A673 (cell line): ENCODE measurements at regions not wholly inside any gene's neighbourhood (a gene's known extent, or its start where the extent isn't known, plus 50 kb on each side); places are given as distances from the start of the nearest gene placed in this dataset.

Experiments
- BruUV-seq: library from RNA; stranded (reverse); fragments of 400-500 nt; replicated peaks from 2 replicates; lab custom pipeline; 2021; lab: Mats Ljungman, UMichigan
- CTCF ChIA-PET: fragments of 300-600 bp; sonication (Branson Sonifier 250); formaldehyde crosslinking; loops from one replicate; lab custom pipeline; 2022; ENCODE audit warnings: antibody characterized with exemption; lab: Charles Lee
- POLR2A ChIA-PET: fragments of 300-600 bp; sonication (Branson Sonifier 250); formaldehyde crosslinking; loops from one replicate; lab custom pipeline; 2022; ENCODE audit warnings: antibody characterized with exemption; ENCODE audit not compliant: low non-redundant PET; lab: Charles Lee
- DNase-seq: peaks from one replicate; pipeline ENCODE4 v3.0.0-alpha.2; 2015; ENCODE audit warnings: low spot score
- H3K27ac ChIP-seq: fragments of 200-600 bp; sonication (generic); 2 replicates; pipeline ENCODE4 v1.5.1; 2016; ENCODE audit warnings: mixed run types, low read depth, mild to moderate bottlenecking, mixed read lengths, antibody characterized with exemption, low read length; ENCODE audit not compliant: poor library complexity, severe bottlenecking
- H3K27me3 ChIP-seq: fragments of 200-600 bp; sonication (generic); replicated peaks from 2 replicates; pipeline ENCODE4 v1.6.1; 2017; ENCODE audit warnings: mixed run types, low read depth, mild to moderate bottlenecking, mixed read lengths, antibody characterized with exemption, low read length; ENCODE audit not compliant: insufficient read depth, poor library complexity
- H3K36me3 ChIP-seq: fragments of 200-600 bp; sonication (generic); 2 replicates; pipeline ENCODE4 v1.6.1; 2016; ENCODE audit warnings: mixed run types, mild to moderate bottlenecking, mixed read lengths, antibody characterized with exemption, low read length; ENCODE audit not compliant: insufficient read depth, poor library complexity, severe bottlenecking
- H3K4me1 ChIP-seq: fragments of 200-600 bp; sonication (generic); 2 replicates; pipeline ENCODE4 v1.6.1; 2017; ENCODE audit warnings: mixed run types, mild to moderate bottlenecking, mixed read lengths, antibody characterized with exemption, low read length; ENCODE audit not compliant: insufficient read depth, poor library complexity, severe bottlenecking
- H3K4me3 ChIP-seq: fragments of 200-600 bp; sonication (generic); 2 replicates; pipeline ENCODE4 v1.5.1; 2016; ENCODE audit warnings: low read depth, mixed run types, mild to moderate bottlenecking, mixed read lengths, low read length; ENCODE audit not compliant: poor library complexity, severe bottlenecking
- H3K9me3 ChIP-seq: fragments of 200-600 bp; sonication (generic); 2 replicates; pipeline ENCODE4 v1.6.1; 2016; ENCODE audit warnings: mixed run types, low read depth, mild to moderate bottlenecking, mixed read lengths, antibody characterized with exemption, low read length; ENCODE audit not compliant: poor library complexity, severe bottlenecking
- EZH2 ChIP-seq: fragments of 200-600 bp; sonication (generic); IDR thresholded peaks from 2 replicates; pipeline ENCODE4 v1.6.1; 2017; ENCODE audit warnings: borderline replicate concordance, low read depth, mild to moderate bottlenecking, mixed read lengths, antibody characterized with exemption, low read length; ENCODE audit not compliant: poor library complexity, severe bottlenecking
- intact Hi-C: fragments of 100-400 bp; cut with micrococcal nuclease; formaldehyde crosslinking; loops from one replicate; pipeline ENCODE4 v1.10.0; 2022; ENCODE audit not compliant: unreplicated experiment
- TF ChIP-seq, protein P1 (sequence below): fragments of 300-800, 200-600 bp; sonication (generic); conservative IDR thresholded peaks from 2 replicates; pipeline ENCODE4 v1.5.1; 2017; ENCODE audit warnings: low read depth, mild to moderate bottlenecking, antibody characterized with exemption, low read length, moderate library complexity, mixed read lengths

DNA sequence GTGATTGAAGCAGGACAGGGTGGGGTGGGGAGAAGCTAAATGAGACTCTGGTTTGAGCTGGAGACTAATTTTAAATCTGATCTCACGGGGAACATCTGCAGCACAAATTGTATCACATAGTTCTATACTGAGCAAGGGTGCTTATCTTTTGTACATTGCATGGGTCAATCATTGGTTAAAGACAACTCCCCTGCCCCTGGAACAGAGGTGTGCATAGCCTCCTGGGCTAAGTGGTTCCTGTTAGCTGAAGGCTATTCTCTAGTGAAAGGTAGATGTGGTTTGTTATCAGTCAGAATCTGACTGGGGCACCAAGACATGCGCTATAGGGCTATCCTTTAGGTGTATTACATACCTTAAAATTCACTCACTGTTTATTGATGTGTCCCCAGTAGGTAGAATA is 103.9 kb upstream of the KITLG start:
- TF ChIP-seq EZH2: no peak
- TF ChIP-seq, protein P1, sequence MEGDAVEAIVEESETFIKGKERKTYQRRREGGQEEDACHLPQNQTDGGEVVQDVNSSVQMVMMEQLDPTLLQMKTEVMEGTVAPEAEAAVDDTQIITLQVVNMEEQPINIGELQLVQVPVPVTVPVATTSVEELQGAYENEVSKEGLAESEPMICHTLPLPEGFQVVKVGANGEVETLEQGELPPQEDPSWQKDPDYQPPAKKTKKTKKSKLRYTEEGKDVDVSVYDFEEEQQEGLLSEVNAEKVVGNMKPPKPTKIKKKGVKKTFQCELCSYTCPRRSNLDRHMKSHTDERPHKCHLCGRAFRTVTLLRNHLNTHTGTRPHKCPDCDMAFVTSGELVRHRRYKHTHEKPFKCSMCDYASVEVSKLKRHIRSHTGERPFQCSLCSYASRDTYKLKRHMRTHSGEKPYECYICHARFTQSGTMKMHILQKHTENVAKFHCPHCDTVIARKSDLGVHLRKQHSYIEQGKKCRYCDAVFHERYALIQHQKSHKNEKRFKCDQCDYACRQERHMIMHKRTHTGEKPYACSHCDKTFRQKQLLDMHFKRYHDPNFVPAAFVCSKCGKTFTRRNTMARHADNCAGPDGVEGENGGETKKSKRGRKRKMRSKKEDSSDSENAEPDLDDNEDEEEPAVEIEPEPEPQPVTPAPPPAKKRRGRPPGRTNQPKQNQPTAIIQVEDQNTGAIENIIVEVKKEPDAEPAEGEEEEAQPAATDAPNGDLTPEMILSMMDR: no peak
- intact Hi-C loops: no loop called here
- Histone ChIP-seq H3K36me3 (no peaks in the 10 kb centered on the region), H3K27me3 (no peaks in the 10 kb centered on the region), H3K27ac (no peak overlapping the region), H3K4me1 (no peaks in the 10 kb centered on the region), H3K9me3 (no peaks in the 10 kb centered on the region), H3K4me3 (no peak overlapping the region)
- CTCF ChIA-PET: no interaction called here
- no peak for DNase-seq
- BruUV-seq: no TSS peak
- POLR2A ChIA-PET: no interaction called here

GRCh38 chr12:88683628-88684027 is 103.4 kb upstream of the KITLG start:
- POLR2A ChIA-PET: no interaction called here
- Histone ChIP-seq H3K27ac (no peak overlapping the region), H3K4me3 (no peak overlapping the region), H3K9me3 (no peaks in the 10 kb centered on the region), H3K36me3 (no peaks in the 10 kb centered on the region), H3K27me3 (no peaks in the 10 kb centered on the region), H3K4me1 (no peaks in the 10 kb centered on the region)
- no TSS peak for BruUV-seq
- intact Hi-C loops: no loop called here
- TF ChIP-seq EZH2: no peak
- TF ChIP-seq, protein P1: no peak
- no peak for DNase-seq
- CTCF ChIA-PET: no interaction called here

DNA sequence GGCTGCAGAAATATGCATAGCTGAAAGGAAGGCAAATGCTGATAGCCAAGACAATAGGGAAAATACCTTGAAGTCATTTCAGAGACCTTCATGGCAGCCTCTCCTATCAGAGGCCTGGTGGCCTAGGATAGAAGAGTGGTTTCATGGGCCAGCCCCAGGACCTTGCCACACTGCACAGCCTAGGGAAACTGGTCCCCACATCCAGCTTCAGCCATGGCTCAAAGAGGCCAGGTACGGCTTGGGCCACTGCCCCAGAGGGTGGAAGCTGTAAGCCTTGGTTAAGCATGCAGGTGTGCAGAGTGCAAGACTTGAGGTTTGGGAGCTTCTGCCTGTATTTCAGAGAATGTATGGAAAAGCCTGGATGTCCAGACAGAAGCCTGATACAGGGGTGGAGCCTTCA is 101.0 kb upstream of the KITLG start:
- H3K4me1 ChIP-seq: no peaks in the 10 kb centered on the region
- CTCF ChIA-PET: no interaction called here
- H3K27me3 ChIP-seq: no peaks in the 10 kb centered on the region
- intact Hi-C loops: no loop called here
- TF ChIP-seq EZH2: no peak
- TF ChIP-seq, protein P1: no peak
- no peaks in the 10 kb centered on the region for H3K36me3 ChIP-seq
- no TSS peak for BruUV-seq
- H3K4me3 ChIP-seq: no peak overlapping the region
- no peak overlapping the region for H3K27ac ChIP-seq
- no peak for DNase-seq
- no peaks in the 10 kb centered on the region for H3K9me3 ChIP-seq
- POLR2A ChIA-PET: no interaction called here
